Glutamatergic neuron (in vitro differentiated cells): ENCODE measurements at regions not wholly inside any gene's neighbourhood (a gene's known extent, or its start where the extent isn't known, plus 50 kb on each side); places are given as distances from the start of the nearest gene placed in this dataset.

Source experiments
- DNase-seq: peaks from one replicate; pipeline ENCODE4 v3.0.0; 2022
- H3K27ac Mint-ChIP-seq: one replicate; pipeline ENCODE4 v1.8.0; 2020; ENCODE audit warnings: mild to moderate bottlenecking, mixed read lengths, inconsistent platforms; ENCODE audit not compliant: unreplicated experiment
- H3K27me3 Mint-ChIP-seq: one replicate; pipeline ENCODE4 v1.8.0; 2020; ENCODE audit warnings: mild to moderate bottlenecking, moderate library complexity, mixed read lengths, inconsistent platforms; ENCODE audit not compliant: unreplicated experiment
- H3K36me3 Mint-ChIP-seq: one replicate; pipeline ENCODE4 v1.8.0; 2020; ENCODE audit warnings: mild to moderate bottlenecking, mixed read lengths, inconsistent platforms; ENCODE audit not compliant: unreplicated experiment
- H3K4me1 Mint-ChIP-seq: one replicate; pipeline ENCODE4 v1.8.0; 2020; ENCODE audit warnings: mild to moderate bottlenecking, low read depth, mixed read lengths, inconsistent platforms; ENCODE audit not compliant: unreplicated experiment
- H3K4me3 Mint-ChIP-seq: one replicate; pipeline ENCODE4 v1.8.0; 2020; ENCODE audit warnings: mild to moderate bottlenecking, mixed read lengths, inconsistent platforms; ENCODE audit not compliant: unreplicated experiment
- H3K9me3 Mint-ChIP-seq: one replicate; pipeline ENCODE4 v1.8.0; 2020; ENCODE audit warnings: mild to moderate bottlenecking, moderate library complexity, mixed read lengths, inconsistent platforms; ENCODE audit not compliant: unreplicated experiment
- CTCF ChIP-seq: fragments of 200-600 bp; sonication (generic); IDR thresholded peaks from one replicate; pipeline ENCODE4 v1.5.0; 2021; ENCODE audit not compliant: partially characterized antibody, unreplicated experiment

GRCh38 chr6:71529026-71529425 lies 240.4 kb downstream of the OGFRL1 start:
- no peak for TF ChIP-seq CTCF
- no peak for DNase-seq
- Mint-ChIP-seq H3K27me3 (no peaks in the 10 kb centered on the region), H3K27ac (no peak overlapping the region), H3K4me1 (no peaks in the 10 kb centered on the region), H3K36me3 (no peaks in the 10 kb centered on the region), H3K4me3 (no peak overlapping the region), H3K9me3 (no peaks in the 10 kb centered on the region)

DNA sequence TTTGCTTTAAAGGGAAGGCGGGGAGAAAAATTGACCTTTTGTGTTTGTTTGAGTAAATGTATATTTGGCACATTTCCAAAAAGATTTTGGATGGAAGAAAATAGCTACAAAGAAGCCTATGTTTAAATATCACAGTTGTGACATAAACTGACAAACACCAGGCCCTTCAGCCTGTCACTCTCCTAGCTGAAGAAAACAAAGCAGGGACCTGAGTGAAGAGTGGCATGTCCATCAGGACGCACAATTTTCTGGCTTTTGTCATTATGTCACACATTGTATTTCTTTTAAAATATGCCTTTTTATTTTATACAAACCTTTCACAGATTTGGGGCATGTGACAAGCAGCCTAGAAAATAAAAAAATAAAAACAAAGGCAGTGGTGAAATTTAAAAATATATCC lies 241.2 kb downstream of the OGFRL1 start:
- no peak overlapping the region for H3K4me3 Mint-ChIP-seq
- no peak overlapping the region for H3K27ac Mint-ChIP-seq
- no peaks in the 10 kb centered on the region for H3K27me3 Mint-ChIP-seq
- no peak for TF ChIP-seq CTCF
- no peak for DNase-seq
- no peaks in the 10 kb centered on the region for H3K4me1 Mint-ChIP-seq
- H3K9me3 Mint-ChIP-seq, result no peaks in the 10 kb centered on the region
- H3K36me3 Mint-ChIP-seq, result no peaks in the 10 kb centered on the region

DNA sequence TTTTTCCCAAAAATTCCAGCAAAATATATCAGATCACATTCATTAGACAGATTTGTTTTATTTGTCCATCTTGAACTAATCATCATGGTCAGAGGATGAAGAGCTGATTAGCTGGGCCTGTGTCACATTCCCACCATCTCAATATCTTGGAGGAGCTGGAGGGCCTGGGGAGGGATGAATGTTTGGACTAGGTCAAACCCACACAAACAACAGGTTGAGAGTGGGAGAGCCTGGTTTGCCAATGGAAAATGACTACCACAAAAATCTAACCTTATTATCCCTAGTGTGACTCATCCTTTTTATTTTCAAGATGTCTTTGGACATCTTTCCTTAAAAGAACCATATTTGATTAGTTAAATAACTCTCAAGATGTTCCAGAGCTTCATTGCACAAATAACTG lies 242.4 kb downstream of the OGFRL1 start:
- Mint-ChIP-seq H3K36me3 (no peaks in the 10 kb centered on the region), H3K27me3 (no peaks in the 10 kb centered on the region), H3K27ac (no peak overlapping the region), H3K4me1 (no peaks in the 10 kb centered on the region), H3K9me3 (no peaks in the 10 kb centered on the region), H3K4me3 (no peak overlapping the region)
- DNase-seq, result no peak
- TF ChIP-seq CTCF, result no peak

DNA sequence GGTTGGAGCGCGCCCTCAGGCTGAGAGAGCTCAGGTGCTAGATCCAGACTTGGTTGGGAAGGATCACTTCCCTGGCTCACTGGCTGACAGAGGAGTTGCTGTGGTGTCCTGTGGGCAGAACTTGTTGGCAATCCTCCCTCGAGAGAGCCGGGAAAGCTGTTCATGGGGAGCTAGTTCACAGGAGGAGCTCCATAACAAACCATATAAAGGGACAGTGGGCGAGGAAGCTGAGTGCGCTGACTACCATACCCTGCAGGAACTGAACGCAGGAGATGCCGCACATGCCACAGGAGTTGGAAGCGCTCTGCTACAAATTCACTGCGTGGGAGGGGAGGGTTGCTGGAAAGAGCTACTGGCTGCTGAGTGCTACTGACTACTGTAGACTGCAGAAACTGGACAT lies 243.2 kb downstream of the OGFRL1 start:
- Mint-ChIP-seq H3K4me3 (no peak overlapping the region), H3K4me1 (no peaks in the 10 kb centered on the region), H3K36me3 (no peaks in the 10 kb centered on the region), H3K9me3 (no peaks in the 10 kb centered on the region), H3K27ac (no peak overlapping the region), H3K27me3 (no peaks in the 10 kb centered on the region)
- no peak for DNase-seq
- TF ChIP-seq CTCF, result no peak

DNA sequence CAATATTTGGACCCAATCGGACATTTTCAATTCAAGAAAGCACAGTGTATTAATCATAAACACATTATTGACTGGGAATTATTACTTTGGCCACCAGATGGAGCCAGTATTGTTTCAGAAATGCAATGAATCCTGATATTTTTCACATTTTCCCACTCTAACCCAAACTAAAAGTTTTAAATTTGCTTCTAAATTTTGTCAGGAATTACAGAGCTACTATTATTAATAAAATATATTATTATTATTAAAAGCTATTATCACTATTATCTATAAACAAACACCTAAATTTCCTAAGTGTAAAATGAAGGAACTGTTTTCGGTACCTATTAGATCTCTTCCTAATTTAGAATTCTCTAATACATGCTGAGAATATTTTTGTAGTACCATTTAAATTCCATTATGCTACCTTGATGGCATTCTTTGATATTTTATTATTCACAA lies 245.3 kb downstream of the OGFRL1 start:
- no peak overlapping the region for H3K27ac Mint-ChIP-seq
- TF ChIP-seq CTCF, result peak; percentile 86
- no peaks in the 10 kb centered on the region for H3K36me3 Mint-ChIP-seq
- no peaks in the 10 kb centered on the region for H3K4me1 Mint-ChIP-seq
- no peak overlapping the region for H3K4me3 Mint-ChIP-seq
- H3K9me3 Mint-ChIP-seq, result no peaks in the 10 kb centered on the region
- DNase-seq, result no peak
- no peaks in the 10 kb centered on the region for H3K27me3 Mint-ChIP-seq
